ENCODE measurements at regions not wholly inside any gene's neighbourhood (a gene's known extent, or its start where the extent isn't known, plus 50 kb on each side); places are given as distances from the start of the nearest gene placed in this dataset.

- Histone ChIP-seq H3K36me3 (replicated peaks in 1 of 2; ENCODE audit: control insufficient read depth in 1 of 2, insufficient read depth in 2 of 2, low read length in 2 of 2) (no peaks in the 10 kb centered on the region), H3K9me3 (ENCODE audit: low read length) (no peaks in the 10 kb centered on the region), H3K4me3 (replicated peaks in 1 of 3; ENCODE audit: insufficient read depth in 1 of 3, low read depth in 2 of 3, low read length in 3 of 3) (no peak overlapping the region), H3K27me3 (ENCODE audit: control insufficient read depth in 1 of 2, insufficient read depth in 2 of 2, low read length in 2 of 2) (peaks cover 0 to 7% of the 10 kb centered on the region in 2 experiments; a peak in 1 of 5 replicates), H2AFZ (ENCODE audit: low read length) (no peak overlapping the region), H3K79me2 (ENCODE audit: insufficient read depth, low read length) (no peaks in the 10 kb centered on the region), H3K9ac (ENCODE audit: insufficient read depth, low read depth, low read length) (no peak overlapping the region), H4K20me1 (ENCODE audit: insufficient read depth, low read length) (no peaks in the 10 kb centered on the region), H3K27ac (ENCODE audit: extremely low read length, insufficient read depth, low read length) (no peak overlapping the region), H3K4me2 (ENCODE audit: low read depth, low read length) (no peak overlapping the region), H3K4me1 (ENCODE audit: insufficient read depth, low read length) (no peaks in the 10 kb centered on the region)
- CTCF ChIA-PET (ENCODE audit: low intra/inter-chr PET ratio, low total read pairs): no interaction called here
- in situ Hi-C loops (cut with HindIII; ENCODE audit: extremely low pct_ligation_motif_present, low pct_unique_long_range_greater_than_20kb): no loop called here
- TF ChIP-seq ZNF782 (CRISPR knock-in tag; IDR thresholded peaks at IDR 0.05; ENCODE audit: borderline replicate concordance) (no peak), ATF7-NPFF (CRISPR knock-in tag; IDR thresholded peaks at IDR 0.05; ENCODE audit: low read depth) (no peak), NONO (IDR thresholded peaks at IDR 0.05) (no peak), NONO (CRISPR knock-in tag; conservative IDR thresholded peaks at IDR 0.05) (no peak), ATF2 (CRISPR knock-in tag; IDR thresholded peaks at IDR 0.05) (no peak), ZNF230 (CRISPR knock-in tag; IDR thresholded peaks at IDR 0.05) (no peak), ZNF460 (CRISPR knock-in tag; IDR thresholded peaks at IDR 0.05; ENCODE audit: borderline replicate concordance) (no peak)
- BruUV-seq (replicated peaks): no TSS peak
- 63% methylated on average over 12 of the region's 12 CpGs for WGBS (ENCODE audit: low lambda C conversion rate)
- POLR2A ChIA-PET: no interaction called here
- no peak for DNase-seq (ENCODE audit: low spot score)
- intact Hi-C loops (cut with micrococcal nuclease; ENCODE audit: unreplicated experiment): no loop called here
- no peak for FAIRE-seq
- no peak for ATAC-seq
Measured at GRCh38 chr9:551986-552929, 289.2 kb upstream of the DMRT1 start.

All from HepG2 (cell line).